HCT116 (cell line): ENCODE measurements at regions not wholly inside any gene's neighbourhood (a gene's known extent, or its start where the extent isn't known, plus 50 kb on each side); places are given as distances from the start of the nearest gene placed in this dataset.

ENCODE experiments used
- ATAC-seq: fragments of 200-7000 bp; cut with Tn5 transposase; 2 replicates; pipeline ENCODE4 v1.9.1; 2020; ENCODE audit warnings: mild to moderate bottlenecking, moderate library complexity
- BruUV-seq: library from RNA; stranded (reverse); fragments of 400-500 nt; replicated peaks from 2 replicates; lab custom pipeline; 2021; lab: Mats Ljungman, UMichigan
- CTCF ChIA-PET: fragments of 300-600 bp; sonication (Branson Sonifier 250); formaldehyde crosslinking; loops from one replicate; lab custom pipeline; 2021; ENCODE audit warnings: antibody characterized with exemption; lab: Charles Lee
- POLR2A ChIA-PET: fragments of 300-600, 350-600 bp; sonication (Branson Sonifier 250); formaldehyde crosslinking; loops from one replicate; lab custom pipeline; 2021; ENCODE audit warnings: antibody characterized with exemption; lab: Charles Lee
- RAD21 ChIA-PET, 2 experiments: fragments of 300-600 bp; sonication (Branson Sonifier 250); formaldehyde crosslinking; loops; one replicate each; lab custom pipeline; 2023; ENCODE audit warnings: low total read pairs in 2 of 2; ENCODE audit not compliant: uncharacterized antibody in 2 of 2, unreplicated experiment in 2 of 2, low non-redundant PET in 1 of 2; lab: Charles Lee
- DNase-seq: peaks from one replicate; pipeline ENCODE4 v3.0.0-alpha.2; 2010; ENCODE audit warnings: low read depth, low spot score
- H2AFZ ChIP-seq: fragments of 200-600 bp; shearing (Covaris generic), sonication (generic); 2 replicates; pipeline ENCODE4 v1.6.1; 2017; ENCODE audit warnings: low read depth, mixed run types, mixed read lengths, antibody characterized with exemption, low read length; ENCODE audit not compliant: poor library complexity, severe bottlenecking
- H3K27ac ChIP-seq: 2 replicates; pipeline ENCODE4 v1.5.1; 2012; ENCODE audit warnings: low read depth, low read length
- H3K27me3 ChIP-seq: fragments of 200-600 bp; sonication (generic); 2 replicates; pipeline ENCODE4 v1.6.1; 2016; ENCODE audit warnings: mixed run types, low read length, mixed read lengths; ENCODE audit not compliant: insufficient read depth
- H3K36me3 ChIP-seq, 2 experiments: fragments of 200-500 bp in 1 of 2; fragments of 200-600 bp in 1 of 2; sonication (Bioruptor generic) in 1 of 2; sonication (generic) in 1 of 2; 2 replicates each; pipeline versions ENCODE4 v1.5.1 to v1.6.1; 2014 to 2016; ENCODE audit warnings: low read length in 2 of 2, inconsistent platforms in 1 of 2, mixed read lengths in 1 of 2, mixed run types in 1 of 2; ENCODE audit not compliant: insufficient read depth in 2 of 2, control insufficient read depth in 1 of 2
- H3K4me1 ChIP-seq, 2 experiments: fragments of 200-600 bp in 1 of 2; sonication (generic) in 1 of 2; 2 replicates each; pipeline versions ENCODE4 v1.5.1 to v1.6.1; 2012 to 2017; ENCODE audit warnings: low read length in 2 of 2, inconsistent platforms in 1 of 2, mild to moderate bottlenecking in 1 of 2, mixed read lengths in 1 of 2, mixed run types in 1 of 2, moderate library complexity in 1 of 2; ENCODE audit not compliant: insufficient read depth in 2 of 2, control insufficient read depth in 1 of 2
- H3K4me2 ChIP-seq: fragments of 200-600 bp; sonication (generic); 2 replicates; pipeline ENCODE4 v1.6.1; 2017; ENCODE audit warnings: mixed run types, low read length, mixed read lengths
- H3K4me3 ChIP-seq, 2 experiments: fragments of 200-600 bp in 1 of 2; sonication (generic) in 1 of 2; replicated peaks in 1 of 2; 2 replicates each; pipeline ENCODE4 v1.5.1; 2011 to 2016; ENCODE audit warnings: low read length in 2 of 2, control low read depth in 1 of 2, low read depth in 1 of 2, mild to moderate bottlenecking in 1 of 2, mixed read lengths in 1 of 2, mixed run types in 1 of 2
- H3K79me2 ChIP-seq: fragments of 200-600 bp; sonication (generic); 2 replicates; pipeline ENCODE4 v1.6.1; 2017; ENCODE audit warnings: mild to moderate bottlenecking, mixed run types, low read length, moderate library complexity, mixed read lengths; ENCODE audit not compliant: insufficient read depth
- H3K9ac ChIP-seq: fragments of 200-600 bp; sonication (generic); 2 replicates; pipeline ENCODE4 v1.6.1; 2016; ENCODE audit warnings: low read length, mixed read lengths
- H3K9me2 ChIP-seq: fragments of 200-600 bp; sonication (generic), shearing (Covaris generic); 2 replicates; pipeline ENCODE4 v1.6.1; 2017; ENCODE audit warnings: mixed run types, mild to moderate bottlenecking, moderate library complexity; ENCODE audit not compliant: insufficient read depth
- H3K9me3 ChIP-seq, 2 experiments: fragments of 200-500 bp in 1 of 2; fragments of 200-600 bp in 1 of 2; sonication (Bioruptor generic) in 1 of 2; sonication (generic) in 1 of 2; 2 replicates each; pipeline ENCODE4 v1.6.1; 2014 to 2017; ENCODE audit warnings: low read length in 2 of 2, mixed read lengths in 2 of 2, inconsistent platforms in 1 of 2, low read depth in 1 of 2, mild to moderate bottlenecking in 1 of 2, mixed run types in 1 of 2, moderate library complexity in 1 of 2; ENCODE audit not compliant: control insufficient read depth in 1 of 2, insufficient read depth in 1 of 2
- H4K20me1 ChIP-seq: fragments of 200-600 bp; sonication (generic), shearing (Covaris generic); 2 replicates; pipeline ENCODE4 v1.6.1; 2017; ENCODE audit warnings: mixed run types, mild to moderate bottlenecking, moderate library complexity; ENCODE audit not compliant: insufficient read depth
- ATF3 ChIP-seq: IDR thresholded peaks from 2 replicates; pipeline ENCODE4 v1.6.1; 2012
- CBX3 ChIP-seq: IDR thresholded peaks from 2 replicates; pipeline ENCODE4 v1.6.1; 2012; ENCODE audit warnings: low read depth
- EGR1 ChIP-seq: IDR thresholded peaks from 2 replicates; pipeline ENCODE4 v1.6.1; 2012; ENCODE audit warnings: low read depth
- ELF1 ChIP-seq: IDR thresholded peaks from 2 replicates; pipeline ENCODE4 v1.6.1; 2012; ENCODE audit warnings: low read depth, borderline replicate concordance
- EZH2 ChIP-seq: fragments of 200-600 bp; sonication (generic); IDR thresholded peaks from 2 replicates; pipeline ENCODE4 v1.6.1; 2017; ENCODE audit warnings: antibody characterized with exemption, mixed run types
- EZH2phosphoT487 ChIP-seq: fragments of 200-600 bp; IDR thresholded peaks from 2 replicates; pipeline ENCODE4 v1.6.1; 2018; ENCODE audit warnings: antibody characterized with exemption, borderline replicate concordance
- MAX ChIP-seq: IDR thresholded peaks from 2 replicates; pipeline ENCODE4 v1.6.1; 2012
- POLR2A ChIP-seq: IDR thresholded peaks from 2 replicates; pipeline ENCODE4 v1.7.0; 2011; ENCODE audit warnings: borderline replicate concordance; ENCODE audit not compliant: insufficient read depth, insufficient read length; ENCODE audit errors: extremely low read depth
- RAD21 ChIP-seq: IDR thresholded peaks from 2 replicates; pipeline ENCODE4 v1.6.1; 2012; ENCODE audit warnings: low read depth, mild to moderate bottlenecking
- REST ChIP-seq: IDR thresholded peaks from 2 replicates; pipeline ENCODE4 v1.6.1; 2012; ENCODE audit warnings: low read depth
- SP1 ChIP-seq: IDR thresholded peaks from 2 replicates; pipeline ENCODE4 v1.6.1; 2012; ENCODE audit warnings: low read depth
- TCF7L2 ChIP-seq: IDR thresholded peaks from 2 replicates; pipeline ENCODE4 v1.7.0; 2011; ENCODE audit warnings: borderline replicate concordance, inconsistent platforms; ENCODE audit not compliant: insufficient read depth, insufficient read length; ENCODE audit errors: extremely low read depth
- YY1 ChIP-seq: IDR thresholded peaks from 2 replicates; pipeline ENCODE4 v1.6.1; 2011; ENCODE audit warnings: low read length, low read depth, moderate library complexity, mild to moderate bottlenecking; ENCODE audit not compliant: insufficient replicate concordance; ENCODE audit errors: extremely low read depth
- ZFX ChIP-seq: fragments of 450-650 bp; IDR thresholded peaks from 2 replicates; pipeline ENCODE4 v1.6.1; 2017
- intact Hi-C: fragments of 100-400 bp; cut with micrococcal nuclease; formaldehyde crosslinking; loops from 2 replicates; pipeline ENCODE4 v1.10.0; 2022

GRCh38 chr12:75960954-75961661, 70.5 kb downstream of the PHLDA1 start (continued):
- TF ChIP-seq EZH2phosphoT487 (no peak), ZFX (no peak), ELF1 (no peak), REST (no peak), EZH2 (no peak), TCF7L2 (no peak), EGR1 (no peak)
- TF ChIP-seq, all 23 proteins: peak for 0

GRCh38 chr12:75960086-75960910, 71.3 kb downstream of the PHLDA1 start:
- POLR2A ChIA-PET: interaction anchor here (0.6 to 1.2 kb wide), 2 partner anchors 9 to 91 kb away, joined by 3 read pairs; no protein-coding TSS in a partner anchor
- TF ChIP-seq EZH2phosphoT487 (no peak), MAX (peak; percentile 71), SP1 (peak; percentile 92), REST (no peak), RAD21 (peak; percentile 24; the same call in 1 of the 2 replicates), ELF1 (no peak), ATF3 (no peak), POLR2A (no peak), YY1 (peak; percentile 16), CBX3 (peak; percentile 87)

More at GRCh38 chr12:75960086-75960910, 71.3 kb downstream of the PHLDA1 start:
- Histone ChIP-seq H3K79me2 (no peaks in the 10 kb centered on the region), H3K4me1 (peaks cover 54 to 79% of the 10 kb centered on the region in 2 experiments), H2AFZ (no peak overlapping the region), H3K36me3 (no peaks in the 10 kb centered on the region), H3K4me2 (peak overlapping the region; percentile 69), H3K9me2 (no peaks in the 10 kb centered on the region), H4K20me1 (no peaks in the 10 kb centered on the region), H3K9ac (peak overlapping the region; percentile 50), H3K27ac (peak overlapping the region; percentile 84), H3K4me3 (no peak overlapping the region), H3K27me3 (no peaks in the 10 kb centered on the region), H3K9me3 (no peaks in the 10 kb centered on the region)
- no TSS peak for BruUV-seq
- DNase-seq (no peak), ATAC-seq (peak; percentile 76)
- intact Hi-C loops: no loop called here
- ChIA-PET CTCF (no interaction called here), RAD21 (no interaction called here)
